Testis (tissue), 2 donors: ENCODE measurements at regions not wholly inside any gene's neighbourhood (a gene's known extent, or its start where the extent isn't known, plus 50 kb on each side); places are given as distances from the start of the nearest gene placed in this dataset.

ENCODE experiments used
- DNase-seq: peaks from one replicate; pipeline ENCODE4 v3.0.0-alpha.2; 2019
- H3K27ac ChIP-seq, 2 donors: fragments of 200-600 bp; sonication (generic); one replicate each; pipeline ENCODE4 v1.5.1; 2019
- H3K27me3 ChIP-seq: fragments of 200-600 bp; sonication (generic); one replicate; pipeline ENCODE4 v1.5.1; 2019
- H3K36me3 ChIP-seq: fragments of 200-600 bp; sonication (generic); one replicate; pipeline ENCODE4 v1.5.1; 2017; ENCODE audit warnings: low read depth; ENCODE audit errors: missing control alignments
- H3K4me1 ChIP-seq: fragments of 200-600 bp; sonication (generic); one replicate; pipeline ENCODE4 v1.5.1; 2019
- H3K4me3 ChIP-seq, 2 donors: fragments of 200-600 bp; sonication (generic); one replicate each; pipeline ENCODE4 v1.5.1; 2017 to 2019
- H3K9me3 ChIP-seq: fragments of 200-600 bp; sonication (generic); one replicate; pipeline ENCODE4 v1.5.1; 2017
- CTCF ChIP-seq, 3 experiments: fragments of 450-650 bp in 2 of 3; fragments of 200-600 bp in 1 of 3; sonication (generic) in 1 of 3; IDR thresholded peaks; one replicate each; pipeline ENCODE4 v1.5.1; 2016 to 2019; ENCODE audit warnings: antibody characterized with exemption in 3 of 3, mild to moderate bottlenecking in 2 of 3, moderate library complexity in 1 of 3
- POLR2A ChIP-seq: fragments of 450-650 bp; IDR thresholded peaks from one replicate; pipeline ENCODE4 v1.6.1; 2017; ENCODE audit warnings: antibody characterized with exemption, mild to moderate bottlenecking, moderate library complexity
- WGBS, 2 donors: methylation state at CpG; one replicate each; pipeline ENCODE4 v1.1.5; 2018; 5-methylcytosine and 5-hydroxymethylcytosine counted together
- intact Hi-C: fragments of 100-400 bp; cut with DNase I; formaldehyde crosslinking; loops from one replicate; pipeline ENCODE4 v1.15.1; 2023; ENCODE audit warnings: low total_unique reads

GRCh38 chrX:13418126-13419097 lies 98.6 kb upstream of the ATXN3L start:
- 74 to 75% methylated on average over 6 to 8 of the region's 8 CpGs for WGBS, 2 donors
- intact Hi-C loops: no loop called here
- Histone ChIP-seq H3K36me3 (no peaks in the 10 kb centered on the region), H3K27me3 (no peaks in the 10 kb centered on the region), H3K9me3 (no peaks in the 10 kb centered on the region), H3K4me1 (no peaks in the 10 kb centered on the region), H3K4me3 (no peak overlapping the region), H3K27ac (no peak overlapping the region)
- no peak for DNase-seq
- TF ChIP-seq POLR2A (no peak), CTCF (IDR thresholded peaks at IDR 0.05) (no peak)

GRCh38 chrX:13415509-13415908 lies 95.7 kb upstream of the ATXN3L start:
- intact Hi-C loops: no loop called here
- no peak for DNase-seq
- Histone ChIP-seq H3K4me1 (no peaks in the 10 kb centered on the region), H3K4me3 (no peak overlapping the region), H3K27ac (no peak overlapping the region), H3K27me3 (no peaks in the 10 kb centered on the region), H3K36me3 (no peaks in the 10 kb centered on the region), H3K9me3 (no peaks in the 10 kb centered on the region)
- WGBS, 2 donors: 72 to 73% methylated on average over 7 of the region's 7 CpGs
- TF ChIP-seq POLR2A (no peak), CTCF (IDR thresholded peaks at IDR 0.05) (no peak)

- Histone ChIP-seq H3K4me1 (no peaks in the 10 kb centered on the region), H3K9me3 (no peaks in the 10 kb centered on the region), H3K4me3 (no peak overlapping the region), H3K36me3 (no peaks in the 10 kb centered on the region), H3K27ac (no peak overlapping the region), H3K27me3 (no peaks in the 10 kb centered on the region)
- TF ChIP-seq CTCF (IDR thresholded peaks at IDR 0.05): no peak
- TF ChIP-seq POLR2A: no peak
- WGBS, 2 donors: 88 to 97% methylated on average over 8 of the region's 8 CpGs
- DNase-seq: no peak
- intact Hi-C loops: no loop called here
Observed at GRCh38 chrX:13414006-13414647, 94.3 kb upstream of the ATXN3L start.

- Histone ChIP-seq H3K27me3 (no peaks in the 10 kb centered on the region), H3K36me3 (no peaks in the 10 kb centered on the region), H3K27ac (no peak overlapping the region), H3K9me3 (no peaks in the 10 kb centered on the region), H3K4me3 (no peak overlapping the region), H3K4me1 (no peaks in the 10 kb centered on the region)
- WGBS, 2 donors: 58 to 74% methylated on average over 8 of the region's 8 CpGs
- DNase-seq: no peak
- TF ChIP-seq POLR2A (no peak), CTCF (IDR thresholded peaks at IDR 0.05) (no peak)
- intact Hi-C loops: no loop called here
Observed at GRCh38 chrX:13412208-13412600, 92.4 kb upstream of the ATXN3L start.
